ENCODE measurements at regions not wholly inside any gene's neighbourhood (a gene's known extent, or its start where the extent isn't known, plus 50 kb on each side); places are given as distances from the start of the nearest gene placed in this dataset.
"Not testable (repeated sequence)": the region's sequence is repeated elsewhere in the genome, so short reads cannot be mapped to it uniquely, and the experiment has no call there.

DNA sequence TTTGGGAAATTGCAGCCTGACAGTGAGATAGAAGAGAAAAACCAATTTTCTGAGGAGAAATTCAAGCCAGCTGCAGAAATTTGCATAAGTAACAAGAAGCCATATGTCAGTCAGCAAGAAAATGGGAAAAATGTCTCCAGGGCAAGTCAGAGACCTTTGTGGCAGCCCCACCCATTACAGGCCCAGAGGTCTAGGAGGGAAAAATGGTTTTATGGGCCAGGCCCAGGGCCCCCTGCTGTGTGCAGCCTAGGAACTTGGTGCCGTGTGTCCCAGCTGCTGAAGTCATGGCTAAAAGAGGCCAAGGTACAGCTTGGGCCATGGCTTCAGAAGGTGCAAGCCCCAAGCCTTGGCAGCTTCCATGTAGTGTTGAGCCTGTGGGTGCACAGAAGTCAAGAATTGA, 296.1 kb downstream of the TTC6 start:
- not testable (repeated sequence) for DNase-seq (ENCODE audit: low read depth in 3 of 3)

DNA sequence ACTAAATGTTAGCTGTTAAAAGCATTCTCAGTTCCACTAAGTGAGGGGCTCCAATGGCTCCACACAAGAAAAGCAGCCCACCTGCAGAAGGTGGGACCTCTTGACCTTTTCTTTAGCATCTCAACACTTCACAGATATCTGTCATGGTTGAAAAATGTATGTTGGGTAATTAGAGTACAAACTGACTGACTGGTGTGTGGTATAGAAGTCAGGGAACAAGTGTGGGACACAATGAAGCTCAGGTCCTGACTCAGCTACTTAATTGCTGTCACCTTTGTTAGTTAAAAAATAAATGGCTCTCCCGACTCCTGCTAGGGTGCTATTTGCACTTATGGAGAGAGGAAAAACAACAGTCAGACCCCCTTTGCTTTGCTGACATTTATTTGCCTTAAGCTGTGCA, 299.0 kb downstream of the TTC6 start:
- no peak for DNase-seq (ENCODE audit: low read depth in 3 of 3)

DNA sequence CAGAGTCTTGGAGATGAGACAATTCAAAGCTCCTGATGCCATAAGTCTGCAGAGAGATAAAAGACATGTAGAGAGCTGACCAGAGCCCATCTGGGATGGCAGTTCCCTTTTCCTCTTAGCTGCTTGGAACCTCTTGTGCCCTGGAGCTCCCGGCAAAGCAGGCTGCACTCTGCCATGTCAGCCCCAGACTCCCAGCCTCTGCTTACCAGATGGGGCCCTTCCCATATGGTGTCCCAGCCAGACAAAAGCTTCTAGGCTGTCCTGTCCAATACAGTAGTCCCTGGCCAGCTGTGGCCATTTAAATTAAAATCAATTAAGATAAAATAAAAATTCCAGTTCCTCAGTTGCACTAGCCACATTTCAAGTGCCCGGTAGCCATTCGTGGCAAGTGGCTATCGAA, 303.9 kb downstream of the TTC6 start:
- DNase-seq (ENCODE audit: low read depth in 3 of 3), result no peak

DNA sequence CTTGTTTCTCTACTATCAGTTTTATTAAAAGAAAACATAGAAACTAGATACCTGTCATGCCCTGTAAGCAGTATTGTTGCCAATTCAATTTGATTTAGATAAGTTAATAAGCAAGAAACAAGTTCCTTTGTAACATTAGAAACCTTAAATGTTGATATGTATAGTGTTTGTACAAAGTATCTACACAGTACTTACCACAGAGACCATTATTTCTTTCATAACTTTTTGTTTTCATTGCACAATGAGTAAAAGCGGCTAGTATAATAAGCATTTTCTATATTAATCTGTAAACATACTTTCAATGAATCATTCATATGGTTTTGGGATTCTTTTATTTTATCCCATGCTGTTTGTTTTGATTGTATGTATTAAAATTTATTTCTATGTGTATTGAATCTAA, 305.1 kb downstream of the TTC6 start:
- DNase-seq (ENCODE audit: low read depth in 3 of 3), result no peak

DNA sequence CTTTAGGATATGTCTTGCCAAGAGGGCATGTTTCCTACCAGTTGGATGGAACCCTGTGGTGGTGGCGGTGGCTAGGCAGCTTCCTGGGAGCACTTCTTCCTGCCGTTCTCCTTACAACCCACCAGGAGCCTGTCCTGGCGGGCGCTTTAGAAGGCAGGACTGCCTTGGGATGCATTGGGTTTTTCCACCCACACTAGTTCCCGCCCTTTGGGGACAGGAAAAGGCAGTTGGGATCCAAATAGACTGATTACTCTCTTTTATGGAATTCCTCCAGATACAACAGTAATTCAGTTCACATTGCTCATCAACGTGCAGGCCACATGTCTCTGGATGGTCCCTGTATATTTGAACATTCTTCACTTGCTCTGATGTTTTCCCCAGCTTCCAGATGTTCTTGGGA, 305.7 kb upstream of the SSTR1 start:
- no peak for DNase-seq (ENCODE audit: low read depth in 3 of 3)

DNA sequence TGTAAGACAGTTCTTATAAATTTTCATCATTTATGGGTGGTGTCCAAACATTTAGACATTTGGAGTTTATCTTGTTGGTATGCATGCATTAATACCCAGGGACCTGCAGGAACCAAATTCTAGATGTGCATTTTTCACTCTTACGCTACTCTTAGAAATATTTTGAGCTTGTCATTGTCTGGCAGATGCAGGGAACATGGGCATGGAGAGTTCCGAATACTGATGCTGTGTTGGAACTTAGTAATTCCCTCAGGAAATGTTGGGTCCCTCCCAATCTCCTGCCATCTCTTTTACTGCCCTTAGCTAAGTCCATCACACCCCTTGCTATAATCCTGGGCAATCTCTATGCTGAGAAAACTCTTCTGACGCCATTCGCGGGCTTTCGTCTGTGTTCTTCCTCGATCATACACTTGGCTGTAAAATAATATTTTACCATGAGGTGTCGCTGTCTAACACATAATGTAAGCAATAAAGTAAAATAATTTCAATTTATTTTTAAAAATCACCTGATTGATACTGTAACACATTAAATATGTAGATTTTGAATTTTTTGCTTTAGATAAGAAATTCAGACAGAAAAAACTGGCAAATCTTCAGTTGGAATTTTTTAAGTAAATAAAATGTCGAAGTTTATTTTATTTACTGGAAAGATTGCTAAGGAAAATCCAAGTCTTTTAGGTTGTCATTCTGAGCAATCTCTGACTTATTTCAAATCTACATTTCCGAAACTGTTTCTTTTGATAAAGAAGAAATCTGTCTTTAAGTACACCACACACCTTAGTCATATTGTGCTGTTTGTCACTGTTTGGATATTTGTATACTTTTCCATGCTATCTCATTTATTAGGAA, 304.1 kb upstream of the SSTR1 start:
- no peak for DNase-seq (ENCODE audit: low read depth in 3 of 3)

DNA sequence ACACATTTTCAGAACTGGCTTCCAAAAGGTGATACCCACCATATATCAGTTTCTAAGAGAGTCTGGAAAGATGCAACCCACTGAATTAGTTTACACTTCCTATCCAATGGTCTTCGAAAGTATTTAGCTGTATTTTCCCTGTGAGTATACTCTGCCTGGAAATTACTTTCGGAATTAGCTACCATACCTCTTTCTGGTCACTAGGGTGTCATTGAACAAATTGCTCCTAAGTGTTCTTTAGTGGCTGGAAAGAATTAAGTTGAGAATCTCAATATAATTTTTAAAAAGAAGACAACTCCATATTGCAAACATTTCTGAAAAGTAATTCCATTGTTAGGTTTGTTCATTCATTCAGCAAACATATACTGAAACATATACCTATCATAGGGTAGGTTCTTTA, 283.1 kb upstream of the SSTR1 start:
- no peak for DNase-seq (ENCODE audit: low read depth in 3 of 3)

DNA sequence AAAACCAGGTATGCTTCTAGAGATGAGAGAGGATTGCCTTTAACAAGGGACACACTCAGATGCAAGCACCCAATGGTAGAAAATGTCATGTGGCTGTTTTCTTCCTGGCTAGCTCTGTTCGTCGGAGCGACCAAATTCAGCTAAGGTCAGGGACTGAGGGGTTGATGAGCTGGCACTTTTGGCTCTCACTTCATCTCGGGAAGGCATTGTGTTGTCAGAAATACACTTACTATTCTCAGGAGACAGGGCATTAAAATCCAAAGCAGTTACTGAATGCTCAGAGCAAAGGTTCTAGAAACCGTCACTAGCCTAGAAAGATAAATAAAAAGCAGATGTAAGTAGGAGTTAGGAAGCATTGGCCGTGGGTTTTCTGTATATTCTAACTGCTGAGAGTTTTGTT, 275.7 kb upstream of the SSTR1 start:
- DNase-seq (ENCODE audit: low read depth in 3 of 3), result no peak

DNA sequence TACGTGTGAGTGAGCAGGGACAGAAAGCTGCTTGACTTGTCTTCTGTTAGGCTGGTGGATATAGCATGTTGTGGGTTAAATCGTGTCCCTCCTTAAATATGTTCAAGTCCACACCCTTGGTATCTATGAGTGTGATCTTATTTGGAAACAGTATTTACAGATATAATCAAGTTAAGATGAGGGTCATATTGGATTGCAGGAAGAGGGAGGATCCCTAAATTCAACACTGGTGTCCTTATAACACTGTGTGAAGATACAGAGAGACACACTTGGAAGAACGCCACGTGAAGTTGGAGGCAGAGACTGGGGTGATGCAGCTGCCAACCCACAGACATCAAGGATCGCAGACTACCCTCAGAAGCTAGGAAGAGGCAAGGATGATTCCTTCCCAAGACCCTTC, 275.2 kb upstream of the SSTR1 start:
- no peak for DNase-seq (ENCODE audit: low read depth in 3 of 3)

DNA sequence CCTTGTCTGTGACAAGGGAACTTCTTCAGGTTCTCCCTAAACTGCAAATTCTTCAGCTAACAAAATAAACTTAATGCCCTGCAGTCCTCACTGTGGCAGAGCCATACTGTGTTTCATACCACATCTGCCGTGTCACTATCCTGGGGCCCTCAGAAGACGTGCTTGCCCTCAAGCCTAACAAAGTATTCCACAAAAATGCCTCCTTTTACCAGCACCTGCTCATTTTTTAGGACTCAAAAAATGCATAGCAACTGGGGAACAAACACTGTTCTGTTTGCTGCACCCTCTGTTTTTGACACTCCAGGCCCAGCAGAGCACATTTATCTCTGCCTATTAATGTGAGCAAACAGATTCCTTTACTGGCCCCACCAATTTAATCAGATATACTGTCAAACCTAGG, 270.7 kb upstream of the SSTR1 start:
- DNase-seq (ENCODE audit: low read depth in 3 of 3), result no peak

DNA sequence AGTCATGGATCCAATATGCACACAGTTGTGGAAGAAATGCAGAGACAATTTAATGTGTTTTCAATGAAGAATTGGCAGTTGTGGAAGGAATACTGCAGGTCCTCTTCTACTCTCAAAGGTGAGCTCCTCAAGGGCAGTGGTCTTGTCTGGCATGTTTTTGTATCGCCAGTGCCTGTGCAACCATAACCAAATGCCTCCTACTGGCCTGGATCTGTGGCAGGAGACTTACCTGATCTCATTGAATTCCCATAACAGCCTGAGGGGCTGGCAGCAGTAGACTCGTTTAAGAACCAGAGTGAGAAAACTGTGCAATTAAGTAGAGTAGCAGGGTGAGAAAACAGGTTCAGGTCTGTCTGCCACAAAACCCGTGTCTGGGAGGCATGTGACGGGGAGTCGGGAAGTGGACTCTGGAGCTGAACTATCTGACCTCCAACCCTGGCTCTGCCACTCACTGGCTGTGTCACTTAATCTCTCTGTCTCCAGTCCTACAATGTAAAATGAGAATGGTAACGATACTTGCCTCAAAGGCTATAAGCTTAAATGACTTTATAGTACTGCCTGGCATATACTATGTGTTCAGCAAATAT, 268.2 kb upstream of the SSTR1 start:
- no peak for DNase-seq (ENCODE audit: low read depth in 3 of 3)

DNA sequence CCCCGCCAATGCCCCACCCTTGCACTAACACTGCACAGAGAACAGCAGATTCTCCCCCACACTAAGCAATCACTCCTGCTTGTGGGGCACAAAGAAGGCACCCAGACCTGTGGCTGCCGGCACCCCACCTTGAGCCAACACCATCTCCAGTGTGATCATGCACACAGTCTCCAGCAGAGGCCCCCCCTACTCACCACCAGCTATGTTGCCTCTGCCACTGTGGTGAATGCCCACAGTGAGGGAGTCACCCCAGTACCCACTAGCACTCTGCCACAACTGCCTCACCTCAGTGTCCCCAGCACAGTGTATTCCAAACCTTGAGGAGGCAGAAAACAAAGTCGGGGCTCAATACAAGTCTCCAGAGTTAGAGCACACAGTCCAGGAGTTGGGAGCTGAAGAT, 261.7 kb upstream of the SSTR1 start:
- no peak for DNase-seq (ENCODE audit: low read depth in 3 of 3)

DNA sequence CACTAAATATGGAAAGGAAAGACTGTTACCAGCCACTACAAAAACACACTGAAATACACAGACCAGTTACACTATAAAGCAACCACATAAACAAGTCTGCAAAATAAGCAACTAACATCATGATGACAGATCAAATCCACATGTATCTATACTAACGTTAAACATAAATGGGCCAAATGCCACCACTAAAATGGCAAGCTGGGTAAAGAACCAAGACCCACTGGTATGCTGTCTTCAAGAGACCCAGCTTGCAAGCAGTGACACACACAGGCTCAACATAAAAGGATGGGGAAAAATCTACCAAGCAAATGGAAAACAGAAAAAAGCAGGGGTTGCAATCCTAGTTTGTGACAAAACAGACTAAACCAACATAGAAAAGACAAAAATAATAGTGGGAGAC, 260.9 kb upstream of the SSTR1 start:
- no peak for DNase-seq (ENCODE audit: low read depth in 3 of 3)

DNA sequence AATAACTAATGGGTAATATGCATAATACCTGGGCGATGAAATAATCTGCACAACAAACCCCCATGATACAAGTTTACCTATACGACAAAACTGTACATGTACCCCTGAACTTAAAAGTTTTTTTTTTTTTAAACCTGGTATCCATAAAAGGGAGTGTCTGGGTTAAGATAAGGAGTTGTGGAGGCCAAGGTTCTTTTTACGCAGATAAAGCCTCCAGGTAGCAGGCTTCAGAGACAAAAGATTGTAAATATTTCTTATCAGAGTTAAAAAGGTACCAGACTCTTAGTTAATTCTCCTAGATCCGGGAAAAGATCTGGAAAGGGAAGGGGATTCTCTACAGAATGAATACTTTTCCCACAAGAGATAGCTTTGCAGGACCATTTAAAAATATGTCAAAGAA, 259.4 kb upstream of the SSTR1 start:
- no peak for DNase-seq (ENCODE audit: low read depth in 3 of 3)

DNA sequence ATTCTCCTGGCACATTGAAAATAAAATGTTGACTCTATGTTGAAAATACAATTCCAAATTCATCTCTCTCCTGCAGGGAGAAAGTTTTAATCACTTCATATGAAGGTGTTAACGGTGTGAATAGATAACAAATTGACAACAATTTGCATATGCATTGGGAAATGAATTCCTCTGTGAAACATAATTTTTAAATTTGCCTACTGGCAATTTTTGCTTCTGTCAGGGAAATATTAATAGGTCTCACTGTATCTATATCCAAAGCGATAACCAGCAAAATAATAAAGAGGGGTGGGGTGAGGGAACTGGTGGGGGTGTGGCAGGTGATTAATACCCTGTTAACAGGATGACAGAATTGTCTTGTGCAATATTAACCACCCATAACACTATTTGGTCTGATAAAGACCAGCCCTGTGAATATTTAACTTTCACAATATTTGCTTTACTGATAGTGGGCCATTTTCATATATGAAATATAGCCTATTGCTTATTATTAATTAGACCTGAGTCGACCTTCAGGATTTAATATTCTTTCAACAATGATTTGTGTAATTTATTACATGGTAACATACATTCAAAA, 239.0 kb upstream of the SSTR1 start:
- no peak for DNase-seq (ENCODE audit: low read depth in 3 of 3)

DNA sequence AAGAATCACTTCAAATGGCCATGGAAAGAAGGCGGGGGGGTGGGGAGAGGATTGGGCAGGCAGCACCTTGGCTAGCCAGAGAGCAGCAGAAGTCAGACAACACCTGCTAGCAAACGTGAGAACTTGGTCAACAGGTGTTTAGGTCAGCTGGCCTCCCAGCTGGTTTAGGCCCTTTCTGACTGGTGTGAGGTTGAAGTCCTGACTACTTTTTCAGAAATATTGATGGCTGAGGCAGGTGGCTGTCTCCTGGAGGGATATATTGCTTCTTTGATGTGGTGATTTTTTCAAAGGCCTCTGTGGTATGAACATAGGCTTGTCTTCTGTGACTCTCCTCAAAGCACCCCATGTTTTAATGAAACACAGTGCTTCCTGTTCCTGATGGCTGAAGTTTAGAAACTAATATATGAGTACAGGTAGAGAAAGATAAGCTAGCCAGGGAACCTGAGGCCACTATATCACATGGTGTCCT, 238.2 kb upstream of the SSTR1 start:
- DNase-seq (ENCODE audit: low read depth in 3 of 3), result no peak

DNA sequence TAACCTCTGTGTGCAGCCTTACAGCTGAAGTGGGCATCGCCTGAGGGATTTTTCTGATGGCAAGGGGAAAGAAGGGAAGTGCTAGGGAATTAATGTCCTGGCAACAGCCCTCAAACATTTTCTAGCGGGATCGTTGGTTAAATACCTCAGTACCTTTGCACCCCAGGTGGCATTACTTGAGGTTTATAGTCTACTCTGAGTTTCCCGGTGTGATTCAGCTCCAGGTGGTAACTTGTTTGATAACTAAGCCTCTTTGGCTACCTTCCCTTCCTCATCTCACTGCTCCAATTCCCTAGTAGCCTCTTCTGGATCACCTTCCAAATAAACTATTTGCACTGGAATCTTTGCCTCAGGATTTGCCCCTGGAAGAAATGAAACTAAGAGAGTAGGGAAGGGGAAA, 237.0 kb upstream of the SSTR1 start:
- DNase-seq (ENCODE audit: low read depth in 3 of 3), result no peak

DNA sequence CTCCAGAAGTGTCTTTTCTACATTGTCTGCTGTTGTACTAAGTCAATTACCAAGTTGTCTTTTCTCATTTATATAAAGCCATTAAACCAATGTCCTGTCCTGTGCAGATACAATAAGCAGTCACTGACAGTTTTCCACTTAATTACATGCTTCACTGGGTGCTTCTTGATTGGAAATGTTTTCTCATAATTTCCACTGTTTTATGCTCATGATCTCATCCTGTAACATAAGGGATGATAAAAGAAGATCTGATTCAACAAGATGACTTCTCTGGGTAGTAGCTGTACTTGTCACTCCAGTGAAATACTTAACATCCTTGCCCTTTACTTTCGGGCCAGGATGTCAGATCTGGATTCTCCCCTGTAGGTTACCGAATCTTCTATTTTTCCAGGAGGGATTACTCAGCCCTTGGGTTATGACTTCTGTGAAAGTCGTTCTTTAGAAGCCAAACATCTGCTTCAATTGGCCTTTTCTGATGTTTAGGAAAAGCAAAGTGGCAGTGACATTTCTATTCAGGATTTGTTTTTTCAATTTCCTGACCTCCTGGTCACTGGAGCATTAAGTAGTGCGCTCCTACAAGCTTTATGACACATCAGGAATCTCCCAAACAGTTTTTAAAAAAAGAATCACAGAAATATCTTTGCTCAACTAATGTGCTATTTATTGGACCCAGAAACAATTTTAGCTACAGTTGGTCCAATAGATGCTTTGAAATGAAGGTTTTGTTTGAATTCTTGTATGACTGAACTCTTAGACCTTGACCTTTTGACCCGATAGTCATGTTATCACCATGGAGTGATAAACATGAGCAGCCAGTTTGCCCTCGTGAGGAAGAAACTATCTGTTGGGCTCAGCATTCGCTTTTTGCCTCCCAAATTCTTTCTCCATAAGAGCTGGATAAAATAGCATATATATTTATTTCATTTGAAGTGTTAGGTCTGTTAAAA, 234.5 kb upstream of the SSTR1 start:
- DNase-seq (ENCODE audit: low read depth in 3 of 3), result no peak

DNA sequence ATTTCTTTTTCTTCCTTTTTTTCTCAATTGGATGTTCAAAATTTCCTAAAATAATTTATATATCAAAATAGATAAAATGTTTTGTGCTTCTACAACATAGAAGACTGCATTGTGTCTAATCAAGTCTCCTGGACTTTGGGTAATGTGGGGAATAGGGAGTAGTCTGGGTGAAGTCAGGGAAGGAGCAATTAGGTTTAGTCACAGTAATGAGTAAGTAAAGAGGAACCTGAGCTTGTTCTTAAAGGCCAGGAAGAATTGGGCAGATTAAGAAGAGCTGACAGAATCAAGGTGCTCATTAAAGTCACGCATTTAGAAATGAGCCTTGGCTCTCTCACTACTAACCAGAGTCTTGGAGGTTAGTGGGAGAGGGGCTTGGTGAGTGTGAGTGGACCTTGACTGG, 233.3 kb upstream of the SSTR1 start:
- no peak for DNase-seq (ENCODE audit: low read depth in 3 of 3)

DNA sequence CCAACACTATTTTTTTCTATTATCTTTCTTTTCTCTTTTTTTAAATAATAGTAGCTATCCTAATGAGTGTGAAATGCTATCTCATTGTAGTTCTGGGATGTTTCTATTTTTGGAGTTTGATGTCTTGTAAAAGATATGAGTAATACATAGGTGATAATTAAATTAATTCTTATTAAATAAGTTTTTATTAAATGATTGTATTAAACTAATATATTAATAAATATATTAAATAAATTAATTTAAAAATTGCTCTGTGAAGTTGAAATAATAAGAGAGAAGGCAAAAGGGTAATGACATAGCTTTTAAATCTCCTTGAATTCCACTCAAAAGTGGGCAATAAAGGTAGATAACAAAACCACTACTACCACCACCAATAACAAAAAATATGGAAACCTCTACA, 230.2 kb upstream of the SSTR1 start:
- DNase-seq (ENCODE audit: low read depth in 3 of 3), result no peak

DNA sequence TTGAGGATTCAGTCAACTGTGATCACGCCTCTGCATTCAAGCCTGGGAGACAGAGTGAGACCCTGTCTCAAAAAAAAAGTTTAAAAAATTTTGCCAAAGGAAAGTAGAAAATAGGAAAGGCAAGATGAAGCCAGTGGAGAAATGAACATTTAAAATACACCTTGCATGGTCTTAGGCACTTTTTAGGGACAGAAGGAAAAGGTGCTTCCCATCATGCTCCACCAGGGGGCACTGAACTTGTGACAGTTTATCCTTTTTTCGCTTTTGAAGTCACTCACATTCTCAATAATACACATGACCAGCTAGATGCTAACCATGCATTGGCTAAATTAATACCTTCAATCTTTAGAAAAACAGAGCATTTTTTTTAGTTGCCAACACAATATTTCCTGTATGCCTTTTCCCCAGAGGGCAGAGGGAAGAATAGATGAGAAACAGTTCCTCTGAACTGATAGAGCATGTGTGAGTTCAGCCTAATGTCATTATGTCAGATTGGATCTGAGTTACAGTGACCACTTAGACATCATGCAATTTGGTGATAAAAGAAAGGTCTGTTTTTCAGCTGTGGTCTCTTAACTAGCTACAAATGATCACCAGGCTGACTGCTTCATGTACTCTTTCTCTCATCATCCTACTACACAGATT, 221.8 kb upstream of the SSTR1 start:
- DNase-seq (ENCODE audit: low read depth in 3 of 3), result peak in 2 of 3 experiments; percentile 4 to 24

DNA sequence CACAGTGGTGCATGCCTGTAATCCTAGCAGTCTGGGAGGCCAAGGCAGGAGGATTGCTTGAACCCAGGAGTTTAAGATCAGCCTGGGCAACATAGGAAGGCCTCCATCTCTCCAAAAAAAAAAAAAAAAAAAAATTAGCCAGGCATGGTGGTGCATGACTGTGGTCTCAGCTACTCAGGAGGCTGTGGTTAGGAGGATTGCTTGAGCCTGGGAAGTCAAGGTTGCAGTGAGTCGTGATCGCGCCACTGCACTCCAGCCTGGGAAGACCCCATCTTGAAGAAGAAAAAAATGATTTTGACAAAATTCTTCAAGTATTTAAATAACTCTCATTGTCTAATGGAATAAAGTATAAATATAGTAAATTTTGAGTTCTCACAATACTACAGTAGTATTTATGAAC, 219.2 kb upstream of the SSTR1 start:
- no peak for DNase-seq (ENCODE audit: low read depth in 3 of 3)
